ENCODE measurements at regions not wholly inside any gene's neighbourhood (a gene's known extent, or its start where the extent isn't known, plus 50 kb on each side); places are given as distances from the start of the nearest gene placed in this dataset.

GRCh38 chr2:200138391-200139124 is 167.9 kb upstream of the SPATS2L start:
- DNase-seq = no peak

GRCh38 chr2:200144571-200144970 is 161.9 kb upstream of the SPATS2L start:
- DNase-seq = no peak

- DNase-seq = no peak
Measured at GRCh38 chr2:200146501-200146900, 160.0 kb upstream of the SPATS2L start.

- no peak for DNase-seq
Measured at GRCh38 chr2:200147371-200147770, 159.1 kb upstream of the SPATS2L start.

DNA sequence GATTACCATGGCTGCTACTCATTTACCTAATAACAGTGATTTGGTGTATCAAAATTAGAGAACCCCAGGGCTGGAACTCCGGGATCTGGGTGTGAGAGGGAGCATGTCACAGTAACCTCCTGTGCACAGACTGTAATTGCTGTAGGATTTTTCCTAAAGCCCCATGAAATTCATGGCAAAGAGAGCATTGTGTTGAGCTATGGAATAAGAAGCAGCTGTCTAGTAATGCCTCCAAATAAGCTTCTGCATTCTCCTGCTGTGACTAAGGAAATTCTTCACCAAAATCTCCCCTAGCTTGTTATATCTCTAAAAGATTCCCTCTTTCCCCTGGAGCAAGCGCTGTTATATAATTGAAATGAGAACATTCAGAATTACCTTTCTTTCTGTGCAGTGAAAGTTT is 158.1 kb upstream of the SPATS2L start:
- DNase-seq = no peak

- no peak for DNase-seq
Measured at GRCh38 chr2:200150411-200151086, 155.9 kb upstream of the SPATS2L start.

GRCh38 chr2:200155652-200156051 is 150.8 kb upstream of the SPATS2L start:
- DNase-seq = no peak

DNA sequence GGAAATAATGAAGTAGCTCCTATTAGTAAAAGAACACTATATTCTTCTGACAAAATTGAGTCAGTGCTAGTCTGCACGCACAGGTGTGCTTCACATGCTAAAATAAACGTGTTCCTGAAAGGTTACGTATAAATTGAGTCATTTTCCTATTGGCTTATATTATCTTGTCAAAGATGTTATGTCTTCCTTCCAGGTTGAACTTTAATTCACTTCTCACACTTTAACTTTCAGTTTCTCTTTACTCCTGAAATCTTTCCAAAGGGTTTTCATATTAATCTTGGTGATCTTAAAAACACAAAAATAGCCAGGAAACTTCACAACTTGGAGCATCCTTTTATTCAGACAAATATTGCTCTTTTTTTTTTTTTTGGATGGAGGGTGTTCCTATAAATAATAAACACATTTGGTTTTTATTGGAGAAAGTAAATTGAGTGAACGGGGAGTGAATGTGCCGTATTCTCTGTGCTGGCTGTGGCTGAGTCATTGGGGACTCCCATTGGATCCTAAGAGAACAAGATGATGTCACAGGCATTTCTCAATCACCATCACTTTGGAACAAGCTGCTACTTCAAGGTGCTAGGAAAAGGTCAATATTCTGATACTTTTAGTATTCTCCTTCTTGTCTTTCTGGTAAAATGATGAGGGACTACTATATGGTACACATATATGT is 150.2 kb upstream of the SPATS2L start:
- DNase-seq = no peak

DNA sequence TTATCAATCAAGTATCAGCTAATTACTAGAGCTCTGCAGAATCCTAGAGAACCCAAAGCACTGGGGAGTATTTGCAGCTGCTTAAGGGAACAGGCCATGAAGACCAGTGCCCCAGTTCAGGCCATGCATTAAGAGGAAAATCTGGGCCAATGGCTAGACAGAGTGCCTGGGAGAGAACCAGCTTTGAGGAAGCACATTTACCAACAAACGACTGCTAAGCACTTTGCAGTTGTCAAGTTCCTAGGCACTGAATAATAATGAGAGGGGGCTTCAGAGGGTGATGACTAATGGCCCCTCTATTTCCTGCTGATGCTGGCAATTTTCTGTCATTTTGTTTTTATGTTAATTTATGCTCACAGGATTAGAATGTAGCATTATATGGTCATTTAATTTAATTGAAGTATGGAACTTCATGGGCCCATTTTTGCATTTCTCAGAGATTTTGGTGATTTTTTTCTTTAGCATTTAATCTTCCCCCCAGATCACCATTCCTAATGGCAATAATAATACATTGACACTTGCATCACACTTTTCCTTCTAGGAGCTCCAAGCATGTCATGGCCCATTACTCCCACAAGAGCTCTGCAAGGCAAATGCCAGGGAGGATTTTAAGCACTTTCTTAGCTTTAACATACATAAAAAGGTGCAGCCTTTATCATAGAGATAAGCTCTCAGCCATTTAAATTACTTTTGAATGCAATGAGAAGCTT is 147.7 kb upstream of the SPATS2L start:
- DNase-seq = no peak

DNA sequence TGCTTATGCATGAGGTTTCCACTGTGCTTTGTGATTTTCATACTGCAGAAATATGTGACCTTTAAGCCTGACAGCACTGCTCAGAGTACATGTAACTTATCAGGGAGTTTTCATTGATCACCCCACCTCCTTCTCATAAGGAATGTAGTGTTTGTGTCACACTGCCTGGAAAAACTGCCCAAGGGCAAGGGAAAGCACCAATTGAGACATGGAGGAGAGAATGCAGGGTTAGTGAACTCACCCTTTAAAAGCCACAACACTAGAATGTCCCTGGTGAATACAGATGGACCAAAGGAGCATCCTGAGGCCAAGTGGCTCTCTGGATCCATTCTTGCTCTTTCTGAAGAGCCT is 147.2 kb upstream of the SPATS2L start:
- DNase-seq = no peak

- no peak for DNase-seq
Measured at GRCh38 chr2:200159829-200160781, 146.4 kb upstream of the SPATS2L start.

GRCh38 chr2:200161458-200161857 is 145.0 kb upstream of the SPATS2L start:
- no peak for DNase-seq

DNA sequence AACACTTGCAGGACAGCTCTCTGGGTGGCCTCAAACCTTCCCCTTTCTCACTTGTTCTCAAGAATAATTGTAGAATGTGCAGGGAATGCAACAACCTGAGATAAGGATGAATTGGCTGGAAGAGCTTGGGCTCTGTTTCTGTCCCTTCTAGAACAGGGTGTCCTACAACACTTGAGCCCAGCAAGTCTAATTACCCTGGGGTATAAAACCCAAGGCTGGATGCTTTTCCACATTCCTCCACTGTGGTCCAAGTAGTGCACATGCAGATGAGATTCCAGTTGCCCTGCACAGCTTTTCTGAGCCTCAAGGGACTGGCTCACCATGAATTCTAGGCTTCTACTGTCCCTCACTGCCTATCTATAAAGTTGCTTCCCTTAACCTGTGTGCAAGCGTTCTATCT is 140.8 kb upstream of the SPATS2L start:
- no peak for DNase-seq

GRCh38 chr2:200168641-200169555 is 137.6 kb upstream of the SPATS2L start:
- DNase-seq = no peak

GRCh38 chr2:200170221-200170620 is 136.3 kb upstream of the SPATS2L start:
- no peak for DNase-seq

- no peak for DNase-seq
Measured at GRCh38 chr2:200171731-200172482, 134.6 kb upstream of the SPATS2L start.

GRCh38 chr2:200172521-200172920 is 134.0 kb upstream of the SPATS2L start:
- DNase-seq = no peak

GRCh38 chr2:200172944-200173581 is 133.4 kb upstream of the SPATS2L start:
- DNase-seq = no peak

DNA sequence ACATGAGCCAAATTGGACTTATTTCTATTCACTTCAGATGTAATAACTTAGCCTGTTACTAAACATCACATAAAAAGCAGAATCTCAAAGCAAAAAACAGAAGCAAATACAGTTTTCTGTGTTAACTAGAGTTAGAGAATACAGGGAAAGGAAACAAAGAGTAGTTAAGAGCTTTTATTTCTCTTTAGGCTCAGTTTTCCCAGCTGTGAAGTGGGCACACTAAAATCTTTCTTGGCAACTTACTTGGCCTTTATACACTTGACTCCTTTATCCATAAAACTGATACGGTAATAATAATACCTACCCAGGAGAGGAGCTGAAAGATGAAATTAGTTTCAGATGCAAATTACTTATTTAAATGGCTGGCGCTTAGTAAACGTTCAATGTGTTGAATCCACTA is 132.8 kb upstream of the SPATS2L start:
- no peak for DNase-seq

Measured in SIG-M5 (cell line).